DMS53 treated with DMSO at 0.1 percent for 48 hours (cell line): ENCODE measurements at regions not wholly inside any gene's neighbourhood (a gene's known extent, or its start where the extent isn't known, plus 50 kb on each side); places are given as distances from the start of the nearest gene placed in this dataset.
"Not testable (repeated sequence)": the region's sequence is repeated elsewhere in the genome, so short reads cannot be mapped to it uniquely, and the experiment has no call there.

Experiments used
- DNase-seq: peaks from one replicate; lab custom pipeline; 2025; ENCODE audit not compliant: unreplicated experiment; lab: John Stamatoyannopoulos, UW

- DNase-seq: no peak
Observed at GRCh38 chr10:114730291-114730690, 72.2 kb upstream of the ABLIM1 start.

DNA sequence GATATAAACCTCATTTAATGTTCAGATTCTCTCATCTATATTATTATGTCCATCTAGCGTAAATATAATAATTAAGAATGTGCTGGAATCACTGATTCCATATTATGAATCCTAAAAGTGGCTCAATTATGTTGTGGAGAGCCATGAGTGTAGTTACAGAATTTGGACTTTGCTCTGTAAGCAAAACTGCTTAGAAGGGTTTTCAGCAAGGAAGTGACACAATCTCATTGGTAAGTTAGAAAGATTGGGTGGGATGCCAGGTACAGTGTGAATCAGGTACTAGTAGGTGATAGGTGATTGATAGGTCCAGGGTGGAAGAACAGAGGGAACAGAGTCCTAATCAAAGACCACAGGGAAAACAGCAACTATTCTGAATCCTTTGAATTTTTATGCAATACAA lies 74.9 kb upstream of the ABLIM1 start:
- no peak for DNase-seq

DNA sequence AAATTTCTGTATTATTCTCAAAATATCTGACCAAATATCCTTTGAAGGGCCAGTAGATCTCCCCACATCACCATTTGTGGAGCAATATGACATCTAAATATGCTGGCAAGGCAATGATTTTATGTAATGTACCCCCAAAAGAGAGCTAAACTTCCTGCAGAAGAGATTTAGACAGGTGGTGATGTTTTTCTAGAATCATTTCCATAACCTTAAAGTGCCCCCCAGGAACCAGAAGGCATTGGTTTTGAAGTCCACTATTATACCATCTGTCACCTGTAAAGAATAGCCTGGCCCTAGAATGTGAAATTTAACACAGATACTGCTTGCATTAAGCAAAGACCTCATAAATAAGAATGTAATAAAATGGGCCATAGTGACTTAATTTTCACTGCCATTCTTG lies 77.9 kb upstream of the ABLIM1 start:
- no peak for DNase-seq

DNA sequence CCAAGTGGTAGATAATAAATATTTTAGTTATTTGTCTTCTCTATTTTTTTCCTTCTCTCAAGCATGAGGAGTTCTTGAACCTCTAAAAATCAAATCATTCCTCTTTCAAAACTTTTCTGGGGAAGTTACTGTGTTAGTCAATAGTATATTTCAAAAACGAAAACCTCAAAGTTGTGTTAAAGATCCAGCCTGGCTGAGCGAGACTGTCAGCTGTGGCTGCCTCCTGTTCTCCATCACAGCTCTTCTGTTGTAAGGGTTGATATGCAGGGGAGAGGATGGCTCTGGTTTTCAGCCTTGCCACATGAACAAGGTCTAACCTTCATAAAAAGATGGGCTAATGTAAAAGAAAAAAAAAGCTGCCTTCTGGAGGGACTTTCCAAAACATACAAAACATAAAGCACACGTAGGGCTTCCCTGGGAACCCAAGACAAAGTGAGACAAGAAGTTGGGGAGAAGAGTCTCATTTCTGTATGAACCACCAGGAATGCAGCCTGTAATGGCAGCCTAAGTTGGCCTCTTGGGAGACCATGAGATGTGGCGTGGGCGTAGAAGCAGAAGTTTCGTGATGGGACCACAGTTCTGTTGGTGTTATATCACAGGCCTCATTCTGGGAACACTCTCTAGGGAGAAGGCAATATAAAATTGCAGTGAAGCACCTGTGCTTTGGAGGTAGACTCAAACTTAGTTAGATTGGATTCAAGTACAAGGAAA lies 77.9 kb upstream of the FHIP2A start:
- no peak for DNase-seq

DNA sequence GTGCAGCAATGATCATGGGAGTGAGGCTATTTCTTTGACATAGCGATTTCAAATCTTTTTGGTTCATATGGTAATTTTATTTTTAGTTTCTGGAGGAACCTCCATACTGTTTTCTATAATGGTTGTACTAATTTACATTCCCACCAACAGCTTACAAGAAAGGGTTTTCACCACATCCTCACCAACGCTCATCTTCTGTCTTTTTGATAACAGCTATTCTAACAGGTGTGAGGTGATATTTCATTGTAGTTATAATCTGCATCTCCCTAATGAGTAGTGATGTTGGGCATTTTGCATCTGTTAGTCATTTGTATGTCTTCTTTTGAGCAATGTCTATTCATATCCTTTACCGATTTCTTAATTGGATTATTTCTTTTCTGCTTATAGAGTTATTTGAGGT lies 75.0 kb upstream of the FHIP2A start:
- no peak for DNase-seq

DNA sequence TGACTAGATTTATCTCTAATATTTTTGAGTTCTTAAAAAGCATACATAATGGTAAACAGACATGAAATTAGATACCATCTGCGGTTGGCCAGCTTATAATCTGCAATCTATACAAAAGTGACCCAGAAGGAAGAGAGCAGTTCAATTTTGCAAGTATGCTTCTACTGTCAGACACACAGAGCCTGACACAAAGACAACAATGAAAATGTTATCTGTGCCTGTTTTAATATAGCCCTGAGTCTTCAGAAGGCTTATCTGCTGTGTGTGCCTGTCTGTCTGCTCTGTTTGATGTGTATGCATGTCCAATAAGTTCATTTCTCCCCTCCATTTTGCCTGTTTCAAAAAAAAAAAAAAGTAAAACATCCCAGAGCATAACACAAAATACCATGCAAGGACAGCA lies 73.3 kb upstream of the FHIP2A start:
- DNase-seq: no peak

DNA sequence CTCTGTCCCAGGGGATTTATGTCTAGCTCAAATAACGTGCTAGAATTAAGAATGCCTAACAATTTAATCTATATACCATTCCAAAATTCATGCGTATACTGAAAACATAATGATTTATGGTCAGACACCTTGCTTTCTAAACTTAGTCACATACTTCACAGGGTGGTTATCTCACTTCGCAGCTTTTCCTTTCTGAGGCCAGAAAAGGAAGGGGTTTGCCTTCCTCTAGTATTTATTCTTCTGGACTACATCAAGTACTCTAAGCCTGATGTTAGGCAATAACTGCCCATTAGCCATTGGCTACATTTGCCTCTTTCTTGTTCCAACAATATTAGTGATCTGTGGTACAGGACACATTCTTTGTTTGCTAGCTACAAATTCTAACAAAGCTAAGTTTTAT lies 72.6 kb upstream of the FHIP2A start:
- DNase-seq: no peak

- no peak for DNase-seq
Observed at GRCh38 chr10:114749510-114749909, 72.1 kb upstream of the FHIP2A start.

DNA sequence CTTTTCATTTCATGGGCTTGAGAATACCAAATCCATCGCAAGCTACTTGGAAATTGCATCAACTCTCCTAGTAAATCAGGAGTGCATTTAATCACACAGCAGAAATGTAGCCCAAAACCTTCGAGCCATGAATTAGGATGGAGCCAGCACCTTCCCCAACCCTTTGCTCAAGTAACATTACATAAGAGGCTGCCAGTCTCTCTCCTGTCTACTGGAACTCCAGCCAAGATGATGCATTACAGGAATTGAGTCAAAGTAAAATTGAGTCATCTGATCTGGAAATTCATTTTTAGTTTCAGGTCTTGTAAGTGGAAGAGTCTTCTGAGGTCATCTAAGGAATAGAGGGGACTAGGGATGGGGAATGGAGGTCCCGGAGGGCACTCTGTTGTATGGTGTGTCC lies 69.7 kb upstream of the FHIP2A start:
- no peak for DNase-seq

GRCh38 chr10:114752570-114752969 lies 69.0 kb upstream of the FHIP2A start:
- not testable (repeated sequence) for DNase-seq

DNA sequence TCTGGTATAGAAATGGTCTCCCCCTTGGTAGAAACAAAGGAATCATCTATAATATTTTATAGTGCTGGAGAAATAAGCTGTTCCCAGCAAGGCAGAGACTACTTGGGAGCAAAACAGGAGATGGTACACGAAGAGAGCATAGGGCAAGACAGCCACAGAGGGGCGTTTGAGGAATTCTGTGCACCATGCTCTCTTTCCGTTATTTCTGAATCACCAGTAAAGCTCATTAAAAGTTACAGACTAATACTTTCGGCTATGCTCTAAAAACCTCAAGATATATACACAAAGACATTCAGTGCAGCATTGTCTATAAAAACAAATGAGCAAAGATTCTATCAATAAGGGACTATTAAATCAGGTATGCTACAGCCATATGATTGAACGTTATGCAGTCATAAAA lies 68.5 kb upstream of the FHIP2A start:
- DNase-seq: no peak

DNA sequence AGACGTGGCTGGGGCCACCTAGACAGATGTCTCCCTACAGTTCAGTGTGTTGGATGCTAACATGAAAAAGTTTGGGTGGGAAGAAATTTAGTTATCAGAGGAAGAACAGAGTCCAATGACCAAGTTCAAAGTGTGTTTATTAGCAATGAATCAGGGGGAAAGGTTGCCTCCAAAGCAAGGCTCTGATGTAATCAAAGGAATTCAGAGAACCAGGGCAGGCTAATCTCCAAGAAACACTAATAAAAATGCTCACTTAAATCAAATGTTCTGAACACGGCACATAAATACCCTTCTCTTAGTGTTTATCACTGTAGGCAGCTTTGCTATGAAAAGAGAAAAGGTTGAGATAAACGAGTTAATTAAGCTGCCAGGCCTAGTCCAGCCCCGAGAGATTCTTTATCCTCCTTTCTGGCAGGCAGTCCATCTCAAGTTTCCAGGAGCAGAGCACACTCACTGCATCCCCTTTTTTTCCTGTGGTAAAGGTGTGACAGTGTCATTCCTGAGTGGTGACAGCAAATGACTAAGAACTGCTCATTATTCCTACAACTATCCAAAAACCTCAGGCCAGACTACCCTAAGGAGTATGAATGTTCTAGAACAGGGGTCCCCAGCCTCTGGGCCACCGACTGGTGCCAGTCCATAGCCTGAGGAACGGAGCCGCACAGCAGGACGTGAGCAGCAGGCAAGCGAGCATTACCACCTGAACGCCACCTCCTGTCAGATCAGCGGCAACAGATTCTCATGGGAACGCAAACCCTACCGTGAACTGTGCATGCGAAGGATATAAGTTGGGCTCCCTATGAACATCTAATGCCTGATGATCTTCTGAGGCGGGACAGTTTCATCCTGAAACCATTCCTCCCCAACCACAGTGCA lies 66.9 kb upstream of the FHIP2A start:
- DNase-seq: no peak

DNA sequence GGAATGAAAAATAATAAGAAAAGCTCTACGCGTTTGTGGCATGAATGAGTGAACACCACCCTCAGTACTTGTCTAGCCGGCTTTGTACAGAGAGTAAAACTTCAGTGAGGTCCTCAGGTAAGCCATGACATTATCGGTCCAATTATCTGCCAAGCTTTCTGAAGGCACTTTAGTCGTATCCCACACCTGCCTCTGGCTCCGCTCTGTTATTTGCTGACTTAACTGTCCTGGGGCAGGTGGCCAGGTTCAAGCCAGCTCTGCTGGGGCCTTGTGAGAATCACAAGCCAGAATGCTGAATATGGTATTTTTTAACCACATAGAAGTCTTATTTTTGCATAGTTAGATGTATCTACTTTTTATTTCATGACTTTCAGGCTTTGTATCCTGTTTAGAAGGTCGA lies 66.0 kb upstream of the FHIP2A start:
- DNase-seq: no peak

DNA sequence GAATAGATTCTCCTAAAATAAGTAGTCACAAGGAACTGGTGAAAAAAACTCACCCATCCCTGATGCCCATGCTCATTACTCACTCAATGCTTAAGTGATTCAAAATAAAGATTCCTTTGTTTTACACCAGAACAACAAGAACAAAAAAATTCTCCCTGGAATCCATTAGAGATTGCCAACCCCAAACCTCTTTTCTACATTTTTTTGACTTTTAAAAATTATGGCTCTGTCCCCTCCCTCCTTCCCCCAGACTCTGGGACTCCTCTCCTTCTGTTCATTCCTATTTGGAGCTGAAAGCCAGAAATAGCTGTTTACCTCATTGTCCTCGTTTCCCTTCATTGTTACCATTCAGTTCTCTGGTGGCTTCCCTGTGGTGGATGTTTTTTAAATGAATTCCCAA lies 63.2 kb upstream of the FHIP2A start:
- DNase-seq: no peak

DNA sequence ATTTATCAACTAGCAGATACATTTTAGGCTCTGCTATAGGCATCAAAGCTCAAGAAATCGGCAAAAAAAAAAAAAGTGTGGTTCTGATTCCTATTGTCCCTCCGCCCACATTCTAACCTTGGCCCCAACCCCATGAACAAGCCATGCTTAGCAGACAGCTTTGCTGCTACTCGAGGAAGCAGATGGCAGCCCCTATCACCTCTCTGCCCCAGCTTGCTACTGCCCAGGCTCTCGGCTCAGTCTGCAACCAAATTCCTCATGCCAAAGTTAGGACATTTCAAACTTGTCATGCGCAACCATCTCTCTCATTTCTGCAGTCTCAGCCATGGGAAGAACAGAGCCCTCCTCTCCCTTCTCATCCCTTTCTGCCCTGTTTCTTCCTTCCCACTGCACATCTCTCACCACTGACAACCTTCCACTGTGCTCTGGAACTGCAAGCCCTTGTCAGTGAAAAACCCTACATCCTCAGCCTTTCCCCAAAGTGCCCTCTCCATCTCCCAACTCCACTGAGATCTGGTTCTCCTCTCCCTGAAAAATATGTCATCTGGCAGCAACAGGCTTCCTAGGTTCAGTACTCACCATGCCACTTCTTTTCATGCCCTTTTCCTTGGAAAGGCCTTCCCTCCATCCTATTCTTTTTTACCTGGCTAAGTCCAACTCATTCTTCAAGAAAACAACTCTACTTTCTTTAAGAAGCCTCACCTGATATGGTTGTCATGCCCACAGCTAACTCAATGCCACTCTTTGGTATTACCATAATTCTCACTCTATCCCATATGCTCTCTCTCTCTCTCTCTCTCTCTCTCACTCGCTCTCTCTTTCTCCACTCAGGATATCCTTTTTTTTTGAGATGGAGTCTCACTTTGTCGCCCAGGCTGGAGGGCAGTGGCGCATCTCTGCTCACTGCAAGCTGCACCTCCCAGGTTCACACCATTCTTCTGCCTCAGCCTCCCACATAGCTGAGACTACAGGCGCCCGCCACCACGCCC lies 60.1 kb upstream of the FHIP2A start:
- no peak for DNase-seq

GRCh38 chr10:114762811-114763210 lies 58.8 kb upstream of the FHIP2A start:
- no peak for DNase-seq

- no peak for DNase-seq
Observed at GRCh38 chr10:114764656-114765055, 56.9 kb upstream of the FHIP2A start.

DNA sequence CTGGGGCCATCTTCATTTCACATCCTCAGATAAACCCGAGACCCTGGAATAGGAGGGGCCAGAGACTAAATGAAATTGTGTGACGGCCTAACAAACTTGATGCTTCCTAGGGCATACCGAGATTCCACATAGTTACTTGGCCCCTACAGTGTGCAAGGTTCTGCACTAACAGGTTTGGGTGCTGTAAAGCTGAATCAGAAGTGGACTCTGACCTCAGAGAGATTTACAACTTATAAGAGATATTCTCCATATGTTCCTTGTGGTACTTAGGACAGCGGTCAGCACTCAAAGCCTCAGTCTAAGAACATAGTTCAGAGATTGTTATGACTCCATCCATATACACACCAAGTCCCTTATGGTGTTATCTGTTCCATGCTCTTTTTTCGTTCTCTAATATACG lies 55.1 kb upstream of the FHIP2A start:
- DNase-seq: peak; percentile 20

- DNase-seq: peak; percentile 56
Observed at GRCh38 chr10:114767101-114767985, 54.2 kb upstream of the FHIP2A start.
